ENCODE measurements at regions not wholly inside any gene's neighbourhood (a gene's known extent, or its start where the extent isn't known, plus 50 kb on each side); places are given as distances from the start of the nearest gene placed in this dataset.

DNA sequence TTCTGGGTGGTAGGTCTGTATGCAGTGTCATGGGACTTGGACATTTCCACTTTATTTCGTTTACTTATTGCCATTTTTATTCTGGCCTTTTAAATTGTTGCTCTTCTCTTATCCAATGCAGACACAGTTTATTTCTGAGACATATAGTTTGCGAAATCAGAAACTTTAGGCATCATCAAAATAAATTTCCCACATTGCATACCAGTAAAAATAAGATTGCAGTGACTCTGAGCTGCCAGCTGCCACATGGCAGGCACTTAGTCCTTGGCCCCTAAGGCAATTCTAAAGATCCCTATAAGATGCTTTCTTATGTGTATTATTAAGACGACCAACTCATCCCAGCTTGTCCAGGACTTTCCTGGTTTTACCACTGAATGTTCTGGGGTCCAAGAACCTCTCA lies 81.8 kb upstream of the ANKRD1 start:
- TF ChIP-seq EZH2 (IDR thresholded peaks at IDR 0.05; ENCODE audit: low read depth) = no peak
- TF ChIP-seq, protein P1, sequence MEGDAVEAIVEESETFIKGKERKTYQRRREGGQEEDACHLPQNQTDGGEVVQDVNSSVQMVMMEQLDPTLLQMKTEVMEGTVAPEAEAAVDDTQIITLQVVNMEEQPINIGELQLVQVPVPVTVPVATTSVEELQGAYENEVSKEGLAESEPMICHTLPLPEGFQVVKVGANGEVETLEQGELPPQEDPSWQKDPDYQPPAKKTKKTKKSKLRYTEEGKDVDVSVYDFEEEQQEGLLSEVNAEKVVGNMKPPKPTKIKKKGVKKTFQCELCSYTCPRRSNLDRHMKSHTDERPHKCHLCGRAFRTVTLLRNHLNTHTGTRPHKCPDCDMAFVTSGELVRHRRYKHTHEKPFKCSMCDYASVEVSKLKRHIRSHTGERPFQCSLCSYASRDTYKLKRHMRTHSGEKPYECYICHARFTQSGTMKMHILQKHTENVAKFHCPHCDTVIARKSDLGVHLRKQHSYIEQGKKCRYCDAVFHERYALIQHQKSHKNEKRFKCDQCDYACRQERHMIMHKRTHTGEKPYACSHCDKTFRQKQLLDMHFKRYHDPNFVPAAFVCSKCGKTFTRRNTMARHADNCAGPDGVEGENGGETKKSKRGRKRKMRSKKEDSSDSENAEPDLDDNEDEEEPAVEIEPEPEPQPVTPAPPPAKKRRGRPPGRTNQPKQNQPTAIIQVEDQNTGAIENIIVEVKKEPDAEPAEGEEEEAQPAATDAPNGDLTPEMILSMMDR (conservative IDR thresholded peaks at IDR 0.05) = no peak

Data from PC-9 (cell line).